Hepatocyte (in vitro differentiated cells): ENCODE measurements at regions not wholly inside any gene's neighbourhood (a gene's known extent, or its start where the extent isn't known, plus 50 kb on each side); places are given as distances from the start of the nearest gene placed in this dataset.

Experiments used
- DNase-seq: peaks from one replicate; pipeline ENCODE4 v3.0.0-alpha.2; 2016; ENCODE audit warnings: low spot score
- H2AFZ ChIP-seq: fragments of 200-600 bp; sonication (generic); 2 replicates; pipeline ENCODE4 v1.6.0; 2016; ENCODE audit warnings: antibody characterized with exemption, mild to moderate bottlenecking
- H3K27ac ChIP-seq: fragments of 200-600 bp; sonication (generic); 2 replicates; pipeline ENCODE4 v1.5.1; 2016; ENCODE audit warnings: mild to moderate bottlenecking
- H3K27me3 ChIP-seq: fragments of 200-600 bp; sonication (generic); 2 replicates; pipeline ENCODE4 v1.6.1; 2016
- H3K36me3 ChIP-seq: fragments of 200-600 bp; sonication (generic); replicated peaks from 2 replicates; pipeline ENCODE4 v1.5.1; 2016; ENCODE audit warnings: low read depth; ENCODE audit not compliant: insufficient read depth
- H3K4me1 ChIP-seq: fragments of 200-600 bp; sonication (generic); 2 replicates; pipeline ENCODE4 v1.5.1; 2016; ENCODE audit warnings: mild to moderate bottlenecking, moderate library complexity; ENCODE audit not compliant: insufficient read depth
- H3K4me2 ChIP-seq: fragments of 200-600 bp; sonication (generic); 2 replicates; pipeline ENCODE4 v1.6.0; 2016
- H3K4me3 ChIP-seq: fragments of 200-600 bp; sonication (generic); 2 replicates; pipeline ENCODE4 v1.5.1; 2016; ENCODE audit warnings: mild to moderate bottlenecking
- H3K79me2 ChIP-seq: fragments of 200-600 bp; sonication (generic); 2 replicates; pipeline ENCODE4 v1.6.0; 2017; ENCODE audit warnings: mild to moderate bottlenecking
- H3K9me2 ChIP-seq: fragments of 200-600 bp; sonication (generic); replicated peaks from 2 replicates; pipeline ENCODE4 v1.6.0; 2017; ENCODE audit warnings: mild to moderate bottlenecking; ENCODE audit not compliant: insufficient read depth
- H3K9me3 ChIP-seq: fragments of 200-600 bp; sonication (generic); 2 replicates; pipeline ENCODE4 v1.5.1; 2016; ENCODE audit warnings: low read depth, mild to moderate bottlenecking
- H4K20me1 ChIP-seq: fragments of 200-600 bp; sonication (generic); 2 replicates; pipeline ENCODE4 v1.6.0; 2016; ENCODE audit warnings: mild to moderate bottlenecking; ENCODE audit not compliant: insufficient read depth, poor library complexity, severe bottlenecking
- CTCF ChIP-seq: fragments of 200-600 bp; sonication (generic); IDR thresholded peaks from 2 replicates; pipeline ENCODE4 v1.5.1; 2016; ENCODE audit warnings: antibody characterized with exemption, mild to moderate bottlenecking; ENCODE audit not compliant: poor library complexity
- EZH2 ChIP-seq: fragments of 200-600 bp; sonication (generic); IDR thresholded peaks from 2 replicates; pipeline ENCODE4 v1.6.1; 2016; ENCODE audit warnings: antibody characterized with exemption, mild to moderate bottlenecking, borderline replicate concordance
- EZH2phosphoT487 ChIP-seq: fragments of 200-600 bp; sonication (generic); IDR thresholded peaks from one replicate; pipeline ENCODE4 v1.6.1; 2018; ENCODE audit warnings: antibody characterized with exemption, mild to moderate bottlenecking, low read depth, moderate library complexity; ENCODE audit not compliant: unreplicated experiment, severe bottlenecking
- WGBS: methylation state at CpG from one replicate; pipeline ENCODE4 v1.1.6; 2016; ENCODE audit warnings: low lambda C conversion rate; ENCODE audit errors: missing lambda C conversion rate; 5-methylcytosine and 5-hydroxymethylcytosine counted together

GRCh38 chr2:8309131-8309530 is 372.7 kb upstream of the ID2 start:
- no peaks in the 10 kb centered on the region for H3K79me2 ChIP-seq
- no peaks in the 10 kb centered on the region for H3K36me3 ChIP-seq
- H2AFZ ChIP-seq, result no peak overlapping the region
- no peak overlapping the region for H3K27ac ChIP-seq
- no peaks in the 10 kb centered on the region for H3K9me2 ChIP-seq
- WGBS, result 74% methylated on average over 7 of the region's 7 CpGs
- H3K27me3 ChIP-seq, result no peaks in the 10 kb centered on the region
- no peaks in the 10 kb centered on the region for H3K9me3 ChIP-seq
- TF ChIP-seq EZH2phosphoT487 (no peak), EZH2 (no peak), CTCF (no peak)
- H4K20me1 ChIP-seq, result no peaks in the 10 kb centered on the region
- no peak for DNase-seq
- peaks cover 36% of the 10 kb centered on the region for H3K4me1 ChIP-seq
- H3K4me3 ChIP-seq, result no peak overlapping the region
- no peak overlapping the region for H3K4me2 ChIP-seq

- Histone ChIP-seq H3K79me2 (no peaks in the 10 kb centered on the region), H3K4me1 (peaks cover 26% of the 10 kb centered on the region), H3K36me3 (no peaks in the 10 kb centered on the region), H3K4me3 (no peak overlapping the region), H4K20me1 (no peaks in the 10 kb centered on the region), H3K9me2 (no peaks in the 10 kb centered on the region), H2AFZ (no peak overlapping the region), H3K27ac (no peak overlapping the region), H3K27me3 (no peaks in the 10 kb centered on the region), H3K9me3 (no peaks in the 10 kb centered on the region), H3K4me2 (no peak overlapping the region)
- no peak for TF ChIP-seq CTCF
- TF ChIP-seq EZH2phosphoT487, result no peak
- no peak for TF ChIP-seq EZH2
- DNase-seq, result no peak
- WGBS, result 82% methylated on average over 12 of the region's 12 CpGs
These were observed 371.1 kb upstream of the ID2 start for GRCh38 chr2:8310557-8311455.

GRCh38 chr2:8312221-8312620 is 369.6 kb upstream of the ID2 start:
- Histone ChIP-seq H3K4me3 (no peak overlapping the region), H3K79me2 (no peaks in the 10 kb centered on the region), H3K36me3 (no peaks in the 10 kb centered on the region), H3K9me3 (no peaks in the 10 kb centered on the region), H3K27ac (peak overlapping the region; percentile 89), H4K20me1 (no peaks in the 10 kb centered on the region), H3K9me2 (no peaks in the 10 kb centered on the region), H2AFZ (no peak overlapping the region), H3K27me3 (no peaks in the 10 kb centered on the region), H3K4me2 (no peak overlapping the region), H3K4me1 (peaks cover 21% of the 10 kb centered on the region)
- no peak for TF ChIP-seq EZH2phosphoT487
- no peak for TF ChIP-seq CTCF
- DNase-seq, result no peak
- 76% methylated on average over 3 of the region's 3 CpGs for WGBS
